ENCODE measurements at regions not wholly inside any gene's neighbourhood (a gene's known extent, or its start where the extent isn't known, plus 50 kb on each side); places are given as distances from the start of the nearest gene placed in this dataset.

GRCh38 chr1:195466639-195467038, 1141.6 kb downstream of the KCNT2 start:
- CTCF ChIA-PET, result no interaction called here
- H3K4me2 ChIP-seq (ENCODE audit: low read length), result no peak overlapping the region
- H3K9me2 ChIP-seq (ENCODE audit: insufficient read depth), result no peaks in the 10 kb centered on the region
- H2AFZ ChIP-seq (ENCODE audit: low read depth, low read length, poor library complexity, severe bottlenecking), result no peak overlapping the region
- ATAC-seq, result no peak
- no peaks in the 10 kb centered on the region for H3K27me3 ChIP-seq (ENCODE audit: insufficient read depth, low read length)
- H3K9me3 ChIP-seq (ENCODE audit: control insufficient read depth in 1 of 2, insufficient read depth in 1 of 2, low read depth in 1 of 2, low read length in 2 of 2), result no peaks in the 10 kb centered on the region
- no peak for DNase-seq (ENCODE audit: low read depth, low spot score)
- no TSS peak for BruUV-seq (replicated peaks)
- no peaks in the 10 kb centered on the region for H3K36me3 ChIP-seq (ENCODE audit: control insufficient read depth in 1 of 2, insufficient read depth in 2 of 2, low read length in 2 of 2)
- H3K79me2 ChIP-seq (ENCODE audit: insufficient read depth, low read length), result no peaks in the 10 kb centered on the region
- TF ChIP-seq POLR2A (IDR thresholded peaks at IDR 0.05; ENCODE audit: borderline replicate concordance, extremely low read depth, insufficient read depth, insufficient read length), result no peak
- TF ChIP-seq EZH2phosphoT487 (IDR thresholded peaks at IDR 0.05; ENCODE audit: borderline replicate concordance), result no peak
- TF ChIP-seq ZFX (IDR thresholded peaks at IDR 0.05), result no peak
- no peak for TF ChIP-seq ELF1 (IDR thresholded peaks at IDR 0.05; ENCODE audit: borderline replicate concordance, low read depth)
- TF ChIP-seq MAX (IDR thresholded peaks at IDR 0.05), result no peak
- TF ChIP-seq RAD21 (IDR thresholded peaks at IDR 0.05; ENCODE audit: low read depth), result no peak
- no peak for TF ChIP-seq CBX3 (IDR thresholded peaks at IDR 0.05; ENCODE audit: low read depth)
- no peak for TF ChIP-seq CTCF (IDR thresholded peaks at IDR 0.05 in 2 of 3, conservative IDR thresholded peaks at IDR 0.05 in 1 of 3; ENCODE audit: borderline replicate concordance in 1 of 3, insufficient read depth in 1 of 3, low read depth in 2 of 3, low read length in 2 of 3)
- TF ChIP-seq, protein P1, sequence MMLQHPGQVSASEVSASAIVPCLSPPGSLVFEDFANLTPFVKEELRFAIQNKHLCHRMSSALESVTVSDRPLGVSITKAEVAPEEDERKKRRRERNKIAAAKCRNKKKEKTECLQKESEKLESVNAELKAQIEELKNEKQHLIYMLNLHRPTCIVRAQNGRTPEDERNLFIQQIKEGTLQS (IDR thresholded peaks at IDR 0.05), result no peak
- TF ChIP-seq, protein P2, sequence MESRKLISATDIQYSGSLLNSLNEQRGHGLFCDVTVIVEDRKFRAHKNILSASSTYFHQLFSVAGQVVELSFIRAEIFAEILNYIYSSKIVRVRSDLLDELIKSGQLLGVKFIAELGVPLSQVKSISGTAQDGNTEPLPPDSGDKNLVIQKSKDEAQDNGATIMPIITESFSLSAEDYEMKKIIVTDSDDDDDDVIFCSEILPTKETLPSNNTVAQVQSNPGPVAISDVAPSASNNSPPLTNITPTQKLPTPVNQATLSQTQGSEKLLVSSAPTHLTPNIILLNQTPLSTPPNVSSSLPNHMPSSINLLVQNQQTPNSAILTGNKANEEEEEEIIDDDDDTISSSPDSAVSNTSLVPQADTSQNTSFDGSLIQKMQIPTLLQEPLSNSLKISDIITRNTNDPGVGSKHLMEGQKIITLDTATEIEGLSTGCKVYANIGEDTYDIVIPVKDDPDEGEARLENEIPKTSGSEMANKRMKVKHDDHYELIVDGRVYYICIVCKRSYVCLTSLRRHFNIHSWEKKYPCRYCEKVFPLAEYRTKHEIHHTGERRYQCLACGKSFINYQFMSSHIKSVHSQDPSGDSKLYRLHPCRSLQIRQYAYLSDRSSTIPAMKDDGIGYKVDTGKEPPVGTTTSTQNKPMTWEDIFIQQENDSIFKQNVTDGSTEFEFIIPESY (IDR thresholded peaks at IDR 0.05; ENCODE audit: extremely low read depth, insufficient replicate concordance, low read length), result no peak
- TF ChIP-seq POLR2AphosphoS5 (IDR thresholded peaks at IDR 0.05; ENCODE audit: low read depth, low read length), result no peak
- TF ChIP-seq, protein P3, sequence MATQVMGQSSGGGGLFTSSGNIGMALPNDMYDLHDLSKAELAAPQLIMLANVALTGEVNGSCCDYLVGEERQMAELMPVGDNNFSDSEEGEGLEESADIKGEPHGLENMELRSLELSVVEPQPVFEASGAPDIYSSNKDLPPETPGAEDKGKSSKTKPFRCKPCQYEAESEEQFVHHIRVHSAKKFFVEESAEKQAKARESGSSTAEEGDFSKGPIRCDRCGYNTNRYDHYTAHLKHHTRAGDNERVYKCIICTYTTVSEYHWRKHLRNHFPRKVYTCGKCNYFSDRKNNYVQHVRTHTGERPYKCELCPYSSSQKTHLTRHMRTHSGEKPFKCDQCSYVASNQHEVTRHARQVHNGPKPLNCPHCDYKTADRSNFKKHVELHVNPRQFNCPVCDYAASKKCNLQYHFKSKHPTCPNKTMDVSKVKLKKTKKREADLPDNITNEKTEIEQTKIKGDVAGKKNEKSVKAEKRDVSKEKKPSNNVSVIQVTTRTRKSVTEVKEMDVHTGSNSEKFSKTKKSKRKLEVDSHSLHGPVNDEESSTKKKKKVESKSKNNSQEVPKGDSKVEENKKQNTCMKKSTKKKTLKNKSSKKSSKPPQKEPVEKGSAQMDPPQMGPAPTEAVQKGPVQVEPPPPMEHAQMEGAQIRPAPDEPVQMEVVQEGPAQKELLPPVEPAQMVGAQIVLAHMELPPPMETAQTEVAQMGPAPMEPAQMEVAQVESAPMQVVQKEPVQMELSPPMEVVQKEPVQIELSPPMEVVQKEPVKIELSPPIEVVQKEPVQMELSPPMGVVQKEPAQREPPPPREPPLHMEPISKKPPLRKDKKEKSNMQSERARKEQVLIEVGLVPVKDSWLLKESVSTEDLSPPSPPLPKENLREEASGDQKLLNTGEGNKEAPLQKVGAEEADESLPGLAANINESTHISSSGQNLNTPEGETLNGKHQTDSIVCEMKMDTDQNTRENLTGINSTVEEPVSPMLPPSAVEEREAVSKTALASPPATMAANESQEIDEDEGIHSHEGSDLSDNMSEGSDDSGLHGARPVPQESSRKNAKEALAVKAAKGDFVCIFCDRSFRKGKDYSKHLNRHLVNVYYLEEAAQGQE (IDR thresholded peaks at IDR 0.05; ENCODE audit: low read depth), result no peak
- TF ChIP-seq EGR1 (IDR thresholded peaks at IDR 0.05; ENCODE audit: low read depth), result no peak
- TF ChIP-seq SIN3A (IDR thresholded peaks at IDR 0.05; ENCODE audit: low read depth), result no peak
- no peak for TF ChIP-seq JUND (IDR thresholded peaks at IDR 0.05)
- TF ChIP-seq SP1 (IDR thresholded peaks at IDR 0.05; ENCODE audit: low read depth), result no peak
- TF ChIP-seq TCF7L2 (IDR thresholded peaks at IDR 0.05; ENCODE audit: borderline replicate concordance, extremely low read depth, insufficient read depth, insufficient read length), result no peak
- TF ChIP-seq SRF (IDR thresholded peaks at IDR 0.05; ENCODE audit: low read depth), result no peak
- H3K4me1 ChIP-seq (ENCODE audit: control insufficient read depth in 1 of 2, insufficient read depth in 2 of 2, low read length in 2 of 2), result no peaks in the 10 kb centered on the region
- POLR2A ChIA-PET, result no interaction called here
- H3K27ac ChIP-seq (ENCODE audit: low read depth, low read length), result no peak overlapping the region
- no peaks in the 10 kb centered on the region for H4K20me1 ChIP-seq (ENCODE audit: insufficient read depth)
- RAD21 ChIA-PET (ENCODE audit: low non-redundant PET in 1 of 2, low total read pairs in 2 of 2, uncharacterized antibody in 2 of 2, unreplicated experiment in 2 of 2), result interaction anchor here in 1 of 2 experiments (0.7 kb wide), 1 partner anchor 242 kb away, joined by 3 read pairs; no protein-coding TSS in a partner anchor
- H3K4me3 ChIP-seq (replicated peaks in 1 of 2; ENCODE audit: low read depth in 1 of 2, low read length in 2 of 2), result no peak overlapping the region
- intact Hi-C loops (cut with micrococcal nuclease), result no loop called here
- no peak overlapping the region for H3K9ac ChIP-seq (ENCODE audit: low read length)

Data from HCT116 (cell line).